Panc1 (cell line): ENCODE measurements at regions not wholly inside any gene's neighbourhood (a gene's known extent, or its start where the extent isn't known, plus 50 kb on each side); places are given as distances from the start of the nearest gene placed in this dataset.

Source experiments
- CTCF ChIP-seq: fragments of 450-650 bp; IDR thresholded peaks from 2 replicates; pipeline ENCODE4 v1.5.1; 2017; ENCODE audit warnings: mild to moderate bottlenecking
- POLR2AphosphoS5 ChIP-seq: IDR thresholded peaks from 2 replicates; pipeline ENCODE4 v1.6.1; 2012; ENCODE audit warnings: mild to moderate bottlenecking, low read depth, low read length, moderate library complexity
- REST ChIP-seq, 2 experiments: IDR thresholded peaks; 2 replicates each; pipeline ENCODE4 v1.6.1; 2011 to 2012; ENCODE audit warnings: low read depth in 2 of 2, control low read depth in 1 of 2, low read length in 1 of 2, mild to moderate bottlenecking in 1 of 2, moderate library complexity in 1 of 2; ENCODE audit not compliant: insufficient read depth in 1 of 2

- TF ChIP-seq REST (IDR thresholded peaks at IDR 0.05; ENCODE audit: insufficient read depth in 1 of 2, low read depth in 2 of 2, low read length in 1 of 2) (no peak), CTCF (no peak), POLR2AphosphoS5 (no peak)
These were observed 175.1 kb downstream of the SOX9 start for GRCh38 chr17:72295916-72296315.
